HUES6 (cell line): ENCODE measurements at regions not wholly inside any gene's neighbourhood (a gene's known extent, or its start where the extent isn't known, plus 50 kb on each side); places are given as distances from the start of the nearest gene placed in this dataset.

ENCODE experiments used
- H3K27ac ChIP-seq: 2 replicates; pipeline ENCODE4 v1.7.0; 2013; ENCODE audit warnings: low read depth, mild to moderate bottlenecking, low read length, inconsistent platforms
- H3K27me3 ChIP-seq: 2 replicates; pipeline ENCODE4 v1.6.1; 2013; ENCODE audit warnings: low read length; ENCODE audit not compliant: control insufficient read depth, insufficient read depth
- H3K36me3 ChIP-seq: 2 replicates; pipeline ENCODE4 v1.6.1; 2013; ENCODE audit warnings: low read length; ENCODE audit not compliant: control insufficient read depth, insufficient read depth
- H3K4me1 ChIP-seq: 2 replicates; pipeline ENCODE4 v1.6.1; 2013; ENCODE audit warnings: low read length; ENCODE audit not compliant: control insufficient read depth, insufficient read depth
- H3K4me3 ChIP-seq: 2 replicates; pipeline ENCODE4 v1.5.1; 2013; ENCODE audit warnings: low read depth, low read length
- H3K9ac ChIP-seq: one replicate; pipeline ENCODE4 v1.6.1; 2013; ENCODE audit warnings: mild to moderate bottlenecking, low read length
- H3K9me3 ChIP-seq: 2 replicates; pipeline ENCODE4 v1.6.1; 2013; ENCODE audit warnings: low read depth, low read length; ENCODE audit not compliant: control insufficient read depth, insufficient read depth

- Histone ChIP-seq H3K9me3 (no peaks in the 10 kb centered on the region), H3K27ac (no peak overlapping the region), H3K9ac (no peak overlapping the region), H3K36me3 (no peaks in the 10 kb centered on the region), H3K4me3 (no peak overlapping the region), H3K4me1 (no peaks in the 10 kb centered on the region), H3K27me3 (no peaks in the 10 kb centered on the region)
Measured at GRCh38 chr18:68623342-68623741, 91.6 kb downstream of the TMX3 start.

GRCh38 chr18:68611311-68611710 is 103.6 kb downstream of the TMX3 start:
- Histone ChIP-seq H3K9ac (no peak overlapping the region), H3K27ac (no peak overlapping the region), H3K4me3 (no peak overlapping the region), H3K27me3 (no peaks in the 10 kb centered on the region), H3K36me3 (no peaks in the 10 kb centered on the region), H3K9me3 (no peaks in the 10 kb centered on the region), H3K4me1 (no peaks in the 10 kb centered on the region)

GRCh38 chr18:68608851-68609490 is 105.9 kb downstream of the TMX3 start:
- Histone ChIP-seq H3K4me1 (no peaks in the 10 kb centered on the region), H3K4me3 (no peak overlapping the region), H3K9me3 (no peaks in the 10 kb centered on the region), H3K27me3 (no peaks in the 10 kb centered on the region), H3K27ac (no peak overlapping the region), H3K9ac (no peak overlapping the region), H3K36me3 (no peaks in the 10 kb centered on the region)

GRCh38 chr18:68607852-68608251 is 107.1 kb downstream of the TMX3 start:
- Histone ChIP-seq H3K4me1 (no peaks in the 10 kb centered on the region), H3K27ac (no peak overlapping the region), H3K27me3 (no peaks in the 10 kb centered on the region), H3K36me3 (no peaks in the 10 kb centered on the region), H3K9me3 (no peaks in the 10 kb centered on the region), H3K4me3 (no peak overlapping the region), H3K9ac (no peak overlapping the region)

- no peaks in the 10 kb centered on the region for H3K27me3 ChIP-seq
- no peak overlapping the region for H3K27ac ChIP-seq
- H3K4me1 ChIP-seq, result no peaks in the 10 kb centered on the region
- H3K4me3 ChIP-seq, result no peak overlapping the region
- no peaks in the 10 kb centered on the region for H3K36me3 ChIP-seq
- H3K9me3 ChIP-seq, result no peaks in the 10 kb centered on the region
- H3K9ac ChIP-seq, result no peak overlapping the region
Measured at GRCh38 chr18:68604256-68604655, 110.7 kb downstream of the TMX3 start.

- Histone ChIP-seq H3K36me3 (no peaks in the 10 kb centered on the region), H3K27ac (no peak overlapping the region), H3K9ac (no peak overlapping the region), H3K27me3 (no peaks in the 10 kb centered on the region), H3K4me3 (no peak overlapping the region), H3K9me3 (no peaks in the 10 kb centered on the region), H3K4me1 (no peaks in the 10 kb centered on the region)
Measured at GRCh38 chr18:68596016-68596415, 118.9 kb downstream of the TMX3 start.

- Histone ChIP-seq H3K27me3 (no peaks in the 10 kb centered on the region), H3K4me3 (no peak overlapping the region), H3K4me1 (no peaks in the 10 kb centered on the region; the same call in 1 of the 2 replicates), H3K9me3 (no peaks in the 10 kb centered on the region), H3K27ac (no peak overlapping the region), H3K9ac (no peak overlapping the region), H3K36me3 (no peaks in the 10 kb centered on the region)
Measured at GRCh38 chr18:68588169-68588568, 126.7 kb downstream of the TMX3 start.

GRCh38 chr18:68583685-68584084 is 131.2 kb downstream of the TMX3 start:
- Histone ChIP-seq H3K27me3 (no peaks in the 10 kb centered on the region), H3K36me3 (no peaks in the 10 kb centered on the region), H3K4me1 (no peaks in the 10 kb centered on the region; the same call in 1 of the 2 replicates), H3K9ac (no peak overlapping the region), H3K27ac (no peak overlapping the region), H3K9me3 (no peaks in the 10 kb centered on the region), H3K4me3 (no peak overlapping the region)

GRCh38 chr18:68574311-68574710 is 140.6 kb downstream of the TMX3 start:
- H3K27me3 ChIP-seq, result no peaks in the 10 kb centered on the region
- H3K4me1 ChIP-seq, result no peaks in the 10 kb centered on the region
- H3K36me3 ChIP-seq, result no peaks in the 10 kb centered on the region
- H3K4me3 ChIP-seq, result no peak overlapping the region
- no peak overlapping the region for H3K9ac ChIP-seq
- no peaks in the 10 kb centered on the region for H3K9me3 ChIP-seq
- H3K27ac ChIP-seq, result no peak overlapping the region

GRCh38 chr18:68569936-68570335 is 145.0 kb downstream of the TMX3 start:
- Histone ChIP-seq H3K36me3 (no peaks in the 10 kb centered on the region), H3K27ac (no peak overlapping the region)

GRCh38 chr18:68568364-68569155 is 146.3 kb downstream of the TMX3 start:
- Histone ChIP-seq H3K4me3 (no peak overlapping the region), H3K9ac (no peak overlapping the region), H3K27ac (no peak overlapping the region), H3K27me3 (no peaks in the 10 kb centered on the region), H3K36me3 (no peaks in the 10 kb centered on the region), H3K9me3 (no peaks in the 10 kb centered on the region), H3K4me1 (peaks cover 13% of the 10 kb centered on the region)

More at GRCh38 chr18:68569936-68570335, 145.0 kb downstream of the TMX3 start:
- Histone ChIP-seq H3K9me3 (no peaks in the 10 kb centered on the region), H3K27me3 (no peaks in the 10 kb centered on the region), H3K4me3 (no peak overlapping the region), H3K9ac (no peak overlapping the region), H3K4me1 (peaks cover under 1% of the 10 kb centered on the region)
